GM19043 (cell line): ENCODE measurements at regions not wholly inside any gene's neighbourhood (a gene's known extent, or its start where the extent isn't known, plus 50 kb on each side); places are given as distances from the start of the nearest gene placed in this dataset.

Experiments used
- ATAC-seq: cut with Tn5 transposase; IDR thresholded peaks from one replicate; pipeline ENCODE4 v1.9.1; 2021; ENCODE audit warnings: low read depth; ENCODE audit not compliant: unreplicated experiment

GRCh38 chr7:46175221-46175620, 254.1 kb upstream of the IGFBP3 start:
- no peak for ATAC-seq

GRCh38 chr7:46174196-46174580, 253.1 kb upstream of the IGFBP3 start:
- ATAC-seq = no peak

GRCh38 chr7:46173476-46174195, 252.6 kb upstream of the IGFBP3 start:
- no peak for ATAC-seq

- no peak for ATAC-seq
These were observed 249.7 kb upstream of the IGFBP3 start for GRCh38 chr7:46170792-46171191.

GRCh38 chr7:46170021-46170420, 248.9 kb upstream of the IGFBP3 start:
- ATAC-seq = no peak

- ATAC-seq = no peak
These were observed 248.3 kb upstream of the IGFBP3 start for GRCh38 chr7:46169384-46169755.

- ATAC-seq = no peak
These were observed 247.8 kb upstream of the IGFBP3 start for GRCh38 chr7:46168671-46169383.

- ATAC-seq = no peak
These were observed 247.2 kb upstream of the IGFBP3 start for GRCh38 chr7:46168231-46168630.

- no peak for ATAC-seq
These were observed 244.2 kb upstream of the IGFBP3 start for GRCh38 chr7:46165276-46165675.

- no peak for ATAC-seq
These were observed 243.6 kb upstream of the IGFBP3 start for GRCh38 chr7:46164629-46165028.

GRCh38 chr7:46163246-46163645, 242.2 kb upstream of the IGFBP3 start:
- ATAC-seq = no peak

GRCh38 chr7:46162609-46163008, 241.5 kb upstream of the IGFBP3 start:
- no peak for ATAC-seq

- ATAC-seq = no peak
These were observed 239.8 kb upstream of the IGFBP3 start for GRCh38 chr7:46160861-46161260.

- ATAC-seq = no peak
These were observed 236.9 kb upstream of the IGFBP3 start for GRCh38 chr7:46157931-46158330.

- ATAC-seq = no peak
These were observed 236.3 kb upstream of the IGFBP3 start for GRCh38 chr7:46157404-46157803.

- ATAC-seq = no peak
These were observed 235.8 kb upstream of the IGFBP3 start for GRCh38 chr7:46156853-46157252.

- no peak for ATAC-seq
These were observed 235.0 kb upstream of the IGFBP3 start for GRCh38 chr7:46156086-46156485.

- no peak for ATAC-seq
These were observed 234.3 kb upstream of the IGFBP3 start for GRCh38 chr7:46155367-46155766.

GRCh38 chr7:46153951-46154787, 233.1 kb upstream of the IGFBP3 start:
- no peak for ATAC-seq

GRCh38 chr7:46153583-46153950, 232.5 kb upstream of the IGFBP3 start:
- no peak for ATAC-seq

- ATAC-seq = no peak
These were observed 231.6 kb upstream of the IGFBP3 start for GRCh38 chr7:46152696-46153095.
